ENCODE measurements at regions not wholly inside any gene's neighbourhood (a gene's known extent, or its start where the extent isn't known, plus 50 kb on each side); places are given as distances from the start of the nearest gene placed in this dataset.

DNA sequence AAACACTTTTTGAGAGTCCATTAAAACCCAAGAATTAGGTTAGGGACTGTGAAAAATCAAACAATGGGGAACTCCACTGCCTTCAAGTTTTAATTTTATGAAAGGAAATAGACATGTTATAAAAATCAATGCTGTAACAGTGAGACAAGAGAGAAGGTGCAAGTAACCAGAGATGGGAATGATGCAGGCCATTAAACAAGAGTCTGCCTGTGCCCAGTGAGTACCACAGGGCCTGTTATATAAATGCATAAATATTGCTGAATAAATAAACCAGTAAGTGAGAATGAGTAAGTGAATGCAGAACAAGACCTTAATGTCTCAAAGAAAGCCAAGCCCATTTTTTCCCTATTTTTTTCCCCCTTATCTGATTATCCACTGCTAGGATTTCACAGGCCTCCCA is 53.3 kb upstream of the BMP2K start:
- Histone ChIP-seq H3K27me3 (ENCODE audit: insufficient read depth, low read length) (no peaks in the 10 kb centered on the region), H3K23ac (ENCODE audit: insufficient read length, low read depth, low read length) (no peak overlapping the region), H2AFZ (ENCODE audit: low read length) (no peak overlapping the region), H2AK5ac (ENCODE audit: insufficient read length, low read length) (no peak overlapping the region), H3K79me2 (ENCODE audit: insufficient read depth, low read length) (no peaks in the 10 kb centered on the region), H3K23me2 (ENCODE audit: insufficient read length, low read depth, low read length, poor library complexity, severe bottlenecking) (no peaks in the 10 kb centered on the region), H3T11ph (ENCODE audit: low read length) (no peak overlapping the region), H3K27ac (ENCODE audit: insufficient read length, low read depth, low read length) (no peak overlapping the region), H3K56ac (ENCODE audit: insufficient read length, low read depth, low read length) (no peak overlapping the region), H2BK5ac (ENCODE audit: insufficient read length, low read length) (no peak overlapping the region), H4K20me1 (ENCODE audit: control insufficient read depth, insufficient read depth, insufficient read length) (no peaks in the 10 kb centered on the region), H4K5ac (ENCODE audit: insufficient read length, low read depth, low read length) (no peak overlapping the region), H3K18ac (ENCODE audit: insufficient read length, low read depth, low read length) (no peak overlapping the region), H3K4me1 (ENCODE audit: insufficient read depth, low read length) (peaks cover 10% of the 10 kb centered on the region; the same call in 1 of the 2 replicates), H4K8ac (replicated peaks; ENCODE audit: insufficient read length, low read depth, low read length) (no peak overlapping the region), H3K4ac (ENCODE audit: low read depth, low read length) (no peak overlapping the region), H3K9ac (ENCODE audit: extremely low read depth, insufficient read length, low read length) (no peak overlapping the region), H2BK20ac (ENCODE audit: low read depth, low read length, poor library complexity, severe bottlenecking) (no peak overlapping the region), H4K91ac (ENCODE audit: insufficient read length, low read depth, low read length) (no peak overlapping the region), H2BK12ac (ENCODE audit: insufficient read length, low read depth, low read length) (no peak overlapping the region), H2BK15ac (ENCODE audit: low read depth, low read length) (no peak overlapping the region), H3K14ac (ENCODE audit: insufficient read depth, low read length) (no peak overlapping the region), H2BK120ac (ENCODE audit: low read depth, low read length, poor library complexity, severe bottlenecking) (no peak overlapping the region), H3K79me1 (ENCODE audit: insufficient read depth, low read depth, low read length, poor library complexity, severe bottlenecking) (no peaks in the 10 kb centered on the region), H3K4me2 (ENCODE audit: insufficient read depth, insufficient read length, low read length) (no peak overlapping the region), H3K9me3 (ENCODE audit: control insufficient read depth, low read depth, low read length) (no peaks in the 10 kb centered on the region)
- H3K27me3 Mint-ChIP-seq (ENCODE audit: low read depth) = peaks cover 18% of the 10 kb centered on the region
- H3K27ac Mint-ChIP-seq = no peak overlapping the region
- no peak overlapping the region for H3K4me3 Mint-ChIP-seq
- no peak for DNase-seq
- H3K4me1 Mint-ChIP-seq = peaks cover 45 to 50% of the 10 kb centered on the region in 2 experiments
- TF ChIP-seq, protein P1, sequence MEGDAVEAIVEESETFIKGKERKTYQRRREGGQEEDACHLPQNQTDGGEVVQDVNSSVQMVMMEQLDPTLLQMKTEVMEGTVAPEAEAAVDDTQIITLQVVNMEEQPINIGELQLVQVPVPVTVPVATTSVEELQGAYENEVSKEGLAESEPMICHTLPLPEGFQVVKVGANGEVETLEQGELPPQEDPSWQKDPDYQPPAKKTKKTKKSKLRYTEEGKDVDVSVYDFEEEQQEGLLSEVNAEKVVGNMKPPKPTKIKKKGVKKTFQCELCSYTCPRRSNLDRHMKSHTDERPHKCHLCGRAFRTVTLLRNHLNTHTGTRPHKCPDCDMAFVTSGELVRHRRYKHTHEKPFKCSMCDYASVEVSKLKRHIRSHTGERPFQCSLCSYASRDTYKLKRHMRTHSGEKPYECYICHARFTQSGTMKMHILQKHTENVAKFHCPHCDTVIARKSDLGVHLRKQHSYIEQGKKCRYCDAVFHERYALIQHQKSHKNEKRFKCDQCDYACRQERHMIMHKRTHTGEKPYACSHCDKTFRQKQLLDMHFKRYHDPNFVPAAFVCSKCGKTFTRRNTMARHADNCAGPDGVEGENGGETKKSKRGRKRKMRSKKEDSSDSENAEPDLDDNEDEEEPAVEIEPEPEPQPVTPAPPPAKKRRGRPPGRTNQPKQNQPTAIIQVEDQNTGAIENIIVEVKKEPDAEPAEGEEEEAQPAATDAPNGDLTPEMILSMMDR (conservative IDR thresholded peaks at IDR 0.05) = no peak
- H3K9me3 Mint-ChIP-seq = peaks cover 14 to 18% of the 10 kb centered on the region in 2 experiments
- peaks cover 8 to 19% (median 12%) of the 10 kb centered on the region in 3 experiments; a peak in 6 of 7 replicates for H3K36me3 Mint-ChIP-seq (ENCODE audit: insufficient read depth in 1 of 3, low read depth in 3 of 3)
